Mesothelial cell of epicardium (in vitro differentiated cells): ENCODE measurements at regions not wholly inside any gene's neighbourhood (a gene's known extent, or its start where the extent isn't known, plus 50 kb on each side); places are given as distances from the start of the nearest gene placed in this dataset.
"Not testable (repeated sequence)": the region's sequence is repeated elsewhere in the genome, so short reads cannot be mapped to it uniquely, and the experiment has no call there.

Experiments
- DNase-seq, 2 experiments: peaks; one replicate each; pipeline ENCODE4 v3.0.0; 2021; ENCODE audit warnings: low spot score in 2 of 2; ENCODE audit not compliant: unreplicated experiment in 2 of 2
- H3K27ac Mint-ChIP-seq: 2 replicates; pipeline ENCODE4 v1.8.0; 2021; ENCODE audit warnings: mixed read lengths
- H3K27me3 Mint-ChIP-seq: 2 replicates; pipeline ENCODE4 v1.8.0; 2021; ENCODE audit warnings: low read depth, mixed read lengths
- H3K36me3 Mint-ChIP-seq: 2 replicates; pipeline ENCODE4 v1.8.0; 2021; ENCODE audit warnings: mixed read lengths
- H3K4me1 Mint-ChIP-seq: 2 replicates; pipeline ENCODE4 v1.8.0; 2021; ENCODE audit warnings: mixed read lengths
- H3K4me3 Mint-ChIP-seq: 2 replicates; pipeline ENCODE4 v1.8.0; 2021; ENCODE audit warnings: mild to moderate bottlenecking, moderate library complexity, mixed read lengths
- H3K9me3 Mint-ChIP-seq: 2 replicates; pipeline ENCODE4 v1.8.0; 2021; ENCODE audit warnings: mixed read lengths
- CTCF ChIP-seq: fragments of 200-600 bp; sonication (generic); IDR thresholded peaks from one replicate; pipeline ENCODE4 v1.5.0; 2021; ENCODE audit warnings: antibody characterized with exemption; ENCODE audit not compliant: unreplicated experiment

GRCh38 chr1:72438270-72438669, 155.9 kb upstream of the NEGR1 start:
- Mint-ChIP-seq H3K4me3 (no peak overlapping the region), H3K9me3 (peaks cover 3% of the 10 kb centered on the region), H3K27me3 (no peaks in the 10 kb centered on the region), H3K4me1 (no peaks in the 10 kb centered on the region), H3K36me3 (no peaks in the 10 kb centered on the region), H3K27ac (no peak overlapping the region)
- no peak for DNase-seq
- TF ChIP-seq CTCF = no peak

DNA sequence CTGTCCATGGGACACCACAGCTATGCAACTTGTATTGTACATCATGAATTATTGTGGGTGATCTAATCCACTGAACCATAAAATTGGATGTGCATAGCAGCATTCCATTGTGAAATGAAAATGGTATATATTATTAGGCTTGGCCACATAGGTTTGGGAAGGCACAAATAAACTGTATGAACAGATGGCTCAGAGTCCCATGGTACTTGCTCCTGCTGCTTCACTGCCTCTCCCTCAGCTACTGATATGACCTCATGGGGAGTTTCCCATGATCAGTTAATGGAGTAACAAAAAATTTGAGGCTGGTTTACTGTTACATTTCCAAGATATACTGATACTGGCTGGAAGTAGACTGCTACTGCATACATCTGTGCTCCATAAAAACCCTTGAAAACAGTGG, 152.7 kb upstream of the NEGR1 start:
- no peaks in the 10 kb centered on the region for H3K4me1 Mint-ChIP-seq
- H3K4me3 Mint-ChIP-seq = no peak overlapping the region
- no peak for TF ChIP-seq CTCF
- H3K27me3 Mint-ChIP-seq = no peaks in the 10 kb centered on the region
- H3K27ac Mint-ChIP-seq = no peak overlapping the region
- H3K36me3 Mint-ChIP-seq = no peaks in the 10 kb centered on the region
- peaks cover 3% of the 10 kb centered on the region for H3K9me3 Mint-ChIP-seq
- no peak for DNase-seq

GRCh38 chr1:72434070-72434469, 151.7 kb upstream of the NEGR1 start:
- no peak for DNase-seq
- H3K4me3 Mint-ChIP-seq = no peak overlapping the region
- no peaks in the 10 kb centered on the region for H3K27me3 Mint-ChIP-seq
- TF ChIP-seq CTCF = no peak
- H3K4me1 Mint-ChIP-seq = no peaks in the 10 kb centered on the region
- H3K9me3 Mint-ChIP-seq = peaks cover 5% of the 10 kb centered on the region
- H3K36me3 Mint-ChIP-seq = no peaks in the 10 kb centered on the region
- H3K27ac Mint-ChIP-seq = no peak overlapping the region

DNA sequence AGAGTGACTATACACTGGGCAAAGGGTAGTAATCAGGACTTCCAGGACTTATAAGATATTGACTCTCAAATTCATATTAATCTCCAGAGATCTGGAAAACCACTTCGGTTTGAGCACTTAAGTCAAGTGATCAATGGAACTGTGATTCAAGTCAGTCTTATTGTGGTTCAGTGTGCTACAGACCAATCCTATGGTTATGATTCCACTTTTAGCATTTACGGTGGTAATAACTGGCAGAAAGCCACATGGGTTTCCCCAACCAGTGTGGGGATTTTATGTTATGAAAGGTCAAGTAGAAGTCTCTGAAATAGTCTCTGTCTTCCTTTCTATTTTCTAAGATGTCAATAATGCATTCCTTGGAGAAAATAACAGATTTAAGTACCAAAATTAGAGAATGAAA, 151.3 kb upstream of the NEGR1 start:
- TF ChIP-seq CTCF = no peak
- H3K4me3 Mint-ChIP-seq = no peak overlapping the region
- H3K36me3 Mint-ChIP-seq = no peaks in the 10 kb centered on the region
- no peak for DNase-seq
- no peaks in the 10 kb centered on the region for H3K4me1 Mint-ChIP-seq
- no peak overlapping the region for H3K27ac Mint-ChIP-seq
- peaks cover 8% of the 10 kb centered on the region for H3K9me3 Mint-ChIP-seq
- no peaks in the 10 kb centered on the region for H3K27me3 Mint-ChIP-seq

DNA sequence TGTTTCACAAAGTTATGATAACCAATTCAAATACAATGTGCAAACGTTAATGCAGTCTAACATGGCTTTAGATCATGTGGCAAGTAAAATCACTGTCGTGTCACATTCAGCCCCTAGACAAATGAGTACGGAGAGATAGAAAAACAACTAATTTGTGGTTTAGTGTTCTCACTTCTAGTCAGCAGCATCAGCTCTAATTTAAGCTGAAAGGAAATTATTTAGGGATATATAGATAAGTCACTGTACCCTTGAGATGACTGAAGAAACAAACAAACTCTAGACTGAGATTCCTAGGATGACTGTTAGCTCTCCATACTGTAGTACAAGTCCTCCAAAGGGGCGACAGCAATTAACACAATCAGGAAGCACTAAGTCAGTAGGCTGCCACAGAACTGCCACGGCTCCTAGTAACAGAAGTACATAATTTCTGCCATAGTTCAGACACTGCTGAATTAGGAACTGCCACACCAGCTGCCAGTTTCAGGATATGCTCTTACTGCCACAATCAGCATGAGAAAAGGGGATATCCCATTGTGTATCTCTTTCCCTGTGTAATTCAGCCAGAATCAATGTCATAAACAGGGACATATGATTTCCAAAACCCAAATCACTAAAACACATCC, 150.4 kb upstream of the NEGR1 start:
- H3K9me3 Mint-ChIP-seq = peaks cover 14% of the 10 kb centered on the region
- DNase-seq = no peak
- H3K27ac Mint-ChIP-seq = no peak overlapping the region
- H3K27me3 Mint-ChIP-seq = no peaks in the 10 kb centered on the region
- H3K36me3 Mint-ChIP-seq = no peaks in the 10 kb centered on the region
- TF ChIP-seq CTCF = no peak
- no peak overlapping the region for H3K4me3 Mint-ChIP-seq
- H3K4me1 Mint-ChIP-seq = no peaks in the 10 kb centered on the region

DNA sequence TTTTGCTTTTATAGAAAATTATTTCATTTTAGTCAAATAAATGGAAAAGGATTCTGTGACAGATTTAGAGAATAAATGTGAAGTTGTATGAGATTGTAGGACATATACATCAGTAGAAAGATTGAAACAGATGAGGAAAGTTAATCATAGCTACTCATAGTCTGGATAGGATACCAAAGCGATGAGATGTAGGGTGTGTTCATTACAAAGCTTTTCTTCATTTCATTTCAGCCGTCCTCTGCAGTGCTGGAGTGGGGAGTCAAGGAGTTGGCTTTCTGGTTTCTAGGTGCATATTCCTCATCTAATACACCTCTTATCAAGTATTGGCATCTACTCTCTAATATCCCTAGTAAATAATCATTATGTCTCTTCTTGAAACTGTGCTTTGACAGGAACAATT, 149.5 kb upstream of the NEGR1 start:
- no peak overlapping the region for H3K27ac Mint-ChIP-seq
- H3K9me3 Mint-ChIP-seq = peaks cover 20% of the 10 kb centered on the region
- no peaks in the 10 kb centered on the region for H3K36me3 Mint-ChIP-seq

DNA sequence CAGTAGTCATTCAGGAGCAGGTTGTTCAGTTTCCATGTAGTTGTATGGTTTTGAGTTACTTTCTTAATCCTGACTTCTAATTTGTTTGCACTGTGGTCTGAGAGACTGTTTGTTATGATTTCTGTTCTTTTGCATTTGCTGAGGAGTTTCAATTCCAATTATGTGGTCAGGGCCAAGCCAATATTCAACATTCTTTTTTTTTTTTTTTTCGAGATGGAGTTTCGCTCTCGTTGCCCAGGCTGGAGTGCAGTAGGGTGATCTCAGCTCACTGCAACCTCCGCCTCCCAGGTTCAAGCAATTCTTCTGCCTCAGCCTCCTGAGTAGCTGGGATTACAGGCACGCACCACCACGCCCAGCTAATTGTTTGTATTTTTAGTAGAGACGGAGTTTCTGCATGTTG, 145.9 kb upstream of the NEGR1 start:
- not testable (repeated sequence) for H3K27me3 Mint-ChIP-seq, H3K4me3 Mint-ChIP-seq

More for the DNA sequence above, 149.5 kb upstream of the NEGR1 start:
- Mint-ChIP-seq H3K4me3 (no peak overlapping the region), H3K27me3 (no peaks in the 10 kb centered on the region), H3K4me1 (no peaks in the 10 kb centered on the region)
- no peak for TF ChIP-seq CTCF
- DNase-seq = no peak

More for the DNA sequence above, 145.9 kb upstream of the NEGR1 start:
- peaks cover 36% of the 10 kb centered on the region for H3K9me3 Mint-ChIP-seq
- DNase-seq, H3K36me3 Mint-ChIP-seq, H3K4me1 Mint-ChIP-seq, H3K27ac Mint-ChIP-seq: not testable (repeated sequence)
